GM19023 (cell line): ENCODE measurements at regions not wholly inside any gene's neighbourhood (a gene's known extent, or its start where the extent isn't known, plus 50 kb on each side); places are given as distances from the start of the nearest gene placed in this dataset.
"Not testable (repeated sequence)": the region's sequence is repeated elsewhere in the genome, so short reads cannot be mapped to it uniquely, and the experiment has no call there.

ENCODE experiments used
- ATAC-seq: cut with Tn5 transposase; IDR thresholded peaks from one replicate; pipeline ENCODE4 v1.9.1; 2021; ENCODE audit warnings: mild to moderate bottlenecking, moderate library complexity; ENCODE audit not compliant: unreplicated experiment

DNA sequence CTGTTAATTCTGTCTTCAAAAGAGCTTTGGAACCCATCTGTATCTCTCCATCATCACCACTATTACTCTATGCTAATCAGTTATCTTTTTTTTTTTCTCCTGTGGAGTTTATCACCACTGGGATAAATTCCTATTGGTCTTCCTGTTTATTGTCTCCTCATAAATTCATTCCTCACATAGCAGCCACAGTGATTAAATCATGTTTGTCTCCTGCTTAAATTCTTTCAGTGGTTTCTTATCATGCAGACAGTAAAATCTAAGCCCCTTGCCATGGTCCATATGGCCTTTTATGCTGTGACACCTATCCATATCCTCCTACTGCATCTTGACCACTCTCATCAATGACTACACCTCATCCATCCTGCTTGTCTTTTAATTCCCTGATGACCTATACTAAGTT is 239.8 kb upstream of the ZEB2 start:
- ATAC-seq, result no peak

- ATAC-seq, result not testable (repeated sequence)
Measured at GRCh38 chr2:144758196-144758595, 238.3 kb upstream of the ZEB2 start.

GRCh38 chr2:144753416-144753815 is 233.5 kb upstream of the ZEB2 start:
- ATAC-seq, result no peak

- no peak for ATAC-seq
Measured at GRCh38 chr2:144751142-144751905, 231.4 kb upstream of the ZEB2 start.

- ATAC-seq, result no peak
Measured at GRCh38 chr2:144749188-144749587, 229.3 kb upstream of the ZEB2 start.

DNA sequence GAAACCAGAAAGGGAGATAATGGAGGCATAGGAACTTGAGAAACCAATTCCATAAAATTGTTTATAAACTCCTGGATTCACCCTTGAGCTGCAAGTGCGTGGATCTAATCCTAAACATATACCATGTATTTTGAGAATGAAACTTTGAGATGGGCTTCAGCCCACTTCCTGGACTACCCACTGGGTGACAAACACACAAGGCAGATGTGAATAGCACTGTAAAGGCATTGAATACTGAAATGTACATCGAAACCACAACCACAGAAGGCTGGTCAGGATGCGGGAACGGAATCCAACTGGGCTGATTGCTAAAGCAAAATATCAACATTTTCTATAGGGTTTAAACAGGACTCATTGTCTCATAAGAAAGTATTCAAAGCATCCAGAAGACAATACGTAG is 228.5 kb upstream of the ZEB2 start:
- ATAC-seq, result no peak

- no peak for ATAC-seq
Measured at GRCh38 chr2:144747571-144747970, 227.7 kb upstream of the ZEB2 start.

DNA sequence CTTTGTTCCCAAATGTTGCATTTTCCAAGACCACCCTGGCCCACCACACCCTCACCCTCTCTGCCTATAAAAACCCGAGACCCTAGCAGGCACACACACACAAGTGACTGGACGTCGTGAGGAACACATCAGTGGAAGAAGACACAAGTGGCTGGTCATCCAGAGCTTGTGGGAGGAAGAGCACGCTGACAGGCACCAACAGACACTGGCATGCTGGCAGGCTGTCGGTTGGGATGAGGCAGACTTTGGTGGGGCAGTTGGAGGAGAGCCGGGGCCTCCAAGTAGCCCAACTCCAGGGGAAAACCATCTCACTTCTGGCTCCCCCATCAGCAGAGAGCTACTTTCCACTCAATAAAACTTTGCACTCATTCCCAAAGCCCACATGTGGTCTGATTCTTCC is 225.5 kb upstream of the ZEB2 start:
- no peak for ATAC-seq

DNA sequence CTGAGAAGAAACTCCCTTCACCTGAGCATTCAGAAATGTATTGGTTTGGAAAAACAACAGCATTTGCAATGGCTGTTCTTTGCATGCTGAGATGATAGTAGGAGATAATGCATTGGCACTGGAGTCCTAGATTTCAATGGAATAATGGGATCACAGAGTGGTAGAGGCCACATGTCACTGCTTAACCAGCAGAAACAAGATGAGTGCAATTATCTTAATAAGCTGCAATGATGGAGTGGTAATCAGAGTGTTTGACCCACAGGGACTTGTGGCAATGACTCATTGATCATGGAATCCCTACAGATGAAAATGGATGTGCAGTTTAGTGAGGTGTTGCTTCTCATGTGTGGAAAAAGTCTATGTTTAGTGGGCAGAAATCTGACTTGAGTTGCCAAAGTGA is 218.8 kb upstream of the ZEB2 start:
- no peak for ATAC-seq

GRCh38 chr2:144730711-144731110 is 210.8 kb upstream of the ZEB2 start:
- no peak for ATAC-seq

GRCh38 chr2:144724460-144724859 is 204.5 kb upstream of the ZEB2 start:
- ATAC-seq, result not testable (repeated sequence)

GRCh38 chr2:144718376-144718775 is 198.5 kb upstream of the ZEB2 start:
- ATAC-seq, result no peak

- no peak for ATAC-seq
Measured at GRCh38 chr2:144715992-144716391, 196.1 kb upstream of the ZEB2 start.

DNA sequence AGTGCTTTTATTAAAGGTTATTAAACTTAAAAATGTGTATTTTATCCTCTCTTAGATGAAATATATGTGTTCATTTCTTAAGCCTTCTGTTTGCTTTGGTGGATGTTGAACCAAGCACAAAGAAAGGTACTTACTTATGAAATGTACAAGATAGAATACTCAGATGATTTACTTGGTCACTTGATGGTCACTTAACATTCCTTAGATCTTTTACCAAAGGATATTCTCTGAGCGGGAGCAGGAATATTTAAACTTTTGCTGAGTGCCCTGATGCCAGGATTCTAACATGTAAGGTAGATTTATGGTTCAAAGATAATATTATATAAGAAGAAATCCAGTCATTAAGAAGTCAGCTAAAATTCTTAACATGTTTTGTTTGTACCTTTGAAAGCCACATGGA is 193.5 kb upstream of the ZEB2 start:
- no peak for ATAC-seq

- no peak for ATAC-seq
Measured at GRCh38 chr2:144712550-144712940, 192.6 kb upstream of the ZEB2 start.

GRCh38 chr2:144711630-144712549 is 192.0 kb upstream of the ZEB2 start:
- ATAC-seq, result no peak

DNA sequence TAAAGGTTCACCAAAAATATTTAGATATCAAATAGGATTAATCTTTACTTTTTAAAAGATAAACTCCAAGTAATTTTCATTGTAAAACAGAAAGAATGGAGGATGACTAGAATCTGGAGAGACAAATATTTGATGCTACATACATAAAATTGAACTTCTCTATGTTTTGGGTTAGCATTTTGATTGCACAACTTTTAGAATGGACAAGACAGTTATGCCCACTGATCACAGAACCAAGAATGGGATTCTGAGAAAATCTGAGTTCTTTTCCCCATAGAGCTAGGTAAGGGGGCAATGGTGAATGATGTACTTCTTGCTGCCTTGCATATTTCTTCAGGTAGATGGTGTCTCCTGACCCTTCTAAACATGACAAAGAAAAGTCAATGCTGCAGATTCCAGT is 191.2 kb upstream of the ZEB2 start:
- no peak for ATAC-seq

GRCh38 chr2:144708626-144709025 is 188.7 kb upstream of the ZEB2 start:
- no peak for ATAC-seq

DNA sequence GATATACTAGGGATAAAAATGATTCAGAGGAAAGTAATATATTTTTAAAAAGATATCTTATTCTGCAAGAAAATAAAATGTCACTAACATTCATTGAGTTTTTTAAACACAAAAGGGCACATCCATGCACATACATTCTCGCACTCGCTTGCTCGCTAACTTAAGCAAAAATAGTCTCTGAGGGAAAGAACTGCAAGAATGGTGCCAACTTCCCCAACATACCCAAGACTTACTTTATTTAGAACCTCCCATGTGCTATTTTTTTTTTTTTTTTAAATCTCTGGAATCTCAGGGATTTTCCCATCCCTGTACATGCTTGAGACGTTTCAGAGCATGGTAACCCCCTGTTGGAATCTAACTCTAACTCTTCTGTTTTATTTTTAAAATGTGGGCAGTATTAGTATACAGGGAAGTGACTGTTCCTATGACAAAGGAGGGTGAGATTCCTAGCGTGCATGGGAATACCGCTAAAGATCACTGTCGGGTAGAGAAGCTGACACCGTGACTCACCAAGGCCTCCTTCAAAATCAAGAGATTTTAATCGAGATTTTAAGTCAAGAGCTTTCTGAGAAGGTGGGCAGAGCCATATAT is 187.9 kb upstream of the ZEB2 start:
- ATAC-seq, result no peak

GRCh38 chr2:144706647-144707046 is 186.7 kb upstream of the ZEB2 start:
- ATAC-seq, result no peak

DNA sequence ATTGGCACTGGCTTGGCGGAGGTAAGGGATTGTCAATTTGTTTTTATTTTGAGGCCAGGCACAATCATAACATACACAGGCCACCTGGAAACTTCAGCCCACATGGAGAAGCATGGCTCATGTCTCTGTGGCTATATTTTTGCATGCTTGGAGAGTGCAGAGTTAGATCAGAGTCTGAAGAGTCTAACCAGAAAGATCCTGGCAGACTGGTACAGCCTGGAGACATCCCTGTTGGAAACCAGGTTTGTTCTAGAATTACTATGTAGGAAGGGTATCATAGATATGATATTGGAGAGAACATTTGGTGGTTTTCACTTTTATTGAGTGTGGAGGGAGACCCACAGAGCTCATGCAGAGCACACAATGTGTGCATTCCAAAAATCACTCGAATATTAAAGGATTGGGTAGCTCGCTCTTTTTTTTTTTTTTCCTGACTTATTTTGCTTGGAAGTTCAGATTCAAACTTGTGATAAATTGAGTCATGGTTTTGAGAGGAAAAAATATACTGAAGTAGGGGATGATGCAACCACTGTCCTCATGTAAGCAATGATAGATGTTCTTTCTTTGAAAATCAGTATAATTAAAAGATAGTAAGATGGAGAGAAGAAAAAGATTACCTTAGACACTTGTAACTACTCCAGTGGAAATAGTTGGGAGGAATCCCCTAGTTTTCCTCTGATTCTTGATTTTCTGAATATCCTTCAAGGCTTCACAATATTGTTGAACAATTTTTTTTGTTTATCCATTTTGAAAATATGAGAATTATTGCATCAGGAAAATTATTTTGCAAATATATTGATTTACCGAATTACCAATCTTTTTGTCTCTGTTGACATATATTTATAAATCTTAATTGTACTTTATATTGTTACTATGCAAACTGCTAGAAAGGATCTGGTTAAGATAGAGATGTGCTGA is 185.7 kb upstream of the ZEB2 start:
- ATAC-seq, result no peak
